HG03442 (cell line): ENCODE measurements at regions not wholly inside any gene's neighbourhood (a gene's known extent, or its start where the extent isn't known, plus 50 kb on each side); places are given as distances from the start of the nearest gene placed in this dataset.

Source experiments
- ATAC-seq: cut with Tn5 transposase; IDR thresholded peaks from one replicate; pipeline ENCODE4 v1.9.1; 2021; ENCODE audit warnings: mild to moderate bottlenecking, moderate library complexity; ENCODE audit not compliant: unreplicated experiment

GRCh38 chr10:44476409-44477045 lies 91.6 kb upstream of the CXCL12 start:
- no peak for ATAC-seq

- ATAC-seq = no peak
These were observed 92.1 kb upstream of the CXCL12 start for GRCh38 chr10:44477046-44477425.

GRCh38 chr10:44478040-44478439 lies 93.1 kb upstream of the CXCL12 start:
- no peak for ATAC-seq

- ATAC-seq = no peak
These were observed 94.2 kb upstream of the CXCL12 start for GRCh38 chr10:44478876-44479705.

GRCh38 chr10:44492678-44493077 lies 107.8 kb upstream of the CXCL12 start:
- no peak for ATAC-seq

- ATAC-seq = no peak
These were observed 113.3 kb upstream of the CXCL12 start for GRCh38 chr10:44498222-44498621.

GRCh38 chr10:44500451-44500850 lies 115.6 kb upstream of the CXCL12 start:
- ATAC-seq = no peak

- ATAC-seq = no peak
These were observed 121.5 kb upstream of the CXCL12 start for GRCh38 chr10:44506386-44506785.

GRCh38 chr10:44510379-44511115 lies 125.7 kb upstream of the CXCL12 start:
- no peak for ATAC-seq

GRCh38 chr10:44511166-44511565 lies 126.3 kb upstream of the CXCL12 start:
- no peak for ATAC-seq

- ATAC-seq = no peak
These were observed 126.7 kb upstream of the CXCL12 start for GRCh38 chr10:44511601-44512000.

- ATAC-seq = no peak
These were observed 127.6 kb upstream of the CXCL12 start for GRCh38 chr10:44512431-44513022.

GRCh38 chr10:44513591-44513990 lies 128.7 kb upstream of the CXCL12 start:
- no peak for ATAC-seq

GRCh38 chr10:44516891-44517290 lies 132.0 kb upstream of the CXCL12 start:
- ATAC-seq = no peak

GRCh38 chr10:44517635-44518034 lies 132.7 kb upstream of the CXCL12 start:
- peak; percentile 49 for ATAC-seq

GRCh38 chr10:44519361-44519760 lies 134.5 kb upstream of the CXCL12 start:
- ATAC-seq = no peak

- no peak for ATAC-seq
These were observed 135.8 kb upstream of the CXCL12 start for GRCh38 chr10:44520651-44521050.

GRCh38 chr10:44539178-44539577 lies 154.3 kb upstream of the CXCL12 start:
- no peak for ATAC-seq

GRCh38 chr10:44552726-44553125 lies 167.8 kb upstream of the CXCL12 start:
- ATAC-seq = no peak

GRCh38 chr10:44557596-44558191 lies 172.8 kb upstream of the CXCL12 start:
- ATAC-seq = no peak

GRCh38 chr10:44558521-44558920 lies 173.6 kb upstream of the CXCL12 start:
- no peak for ATAC-seq
